ES-I3 (cell line): ENCODE measurements at regions not wholly inside any gene's neighbourhood (a gene's known extent, or its start where the extent isn't known, plus 50 kb on each side); places are given as distances from the start of the nearest gene placed in this dataset.
"Not testable (repeated sequence)": the region's sequence is repeated elsewhere in the genome, so short reads cannot be mapped to it uniquely, and the experiment has no call there.

Experiments used
- H3K36me3 ChIP-seq: 2 replicates; pipeline ENCODE4 v1.6.1; 2013; ENCODE audit warnings: mild to moderate bottlenecking, low read length, control low read depth, moderate library complexity; ENCODE audit not compliant: insufficient read depth
- H3K4me1 ChIP-seq: 2 replicates; pipeline ENCODE4 v1.6.1; 2013; ENCODE audit warnings: mild to moderate bottlenecking, control low read depth, low read length; ENCODE audit not compliant: insufficient read depth
- H3K9ac ChIP-seq: 2 replicates; pipeline ENCODE4 v1.6.1; 2013; ENCODE audit warnings: low read depth, mild to moderate bottlenecking, low read length, moderate library complexity
- H3K9me3 ChIP-seq: 2 replicates; pipeline ENCODE4 v1.6.1; 2013; ENCODE audit warnings: mild to moderate bottlenecking, low read length, moderate library complexity; ENCODE audit not compliant: control insufficient read depth, insufficient read depth

- Histone ChIP-seq H3K4me1 (peaks cover 6% of the 10 kb centered on the region; the same call in 1 of the 2 replicates), H3K36me3 (no peaks in the 10 kb centered on the region), H3K9ac (no peak overlapping the region), H3K9me3 (no peaks in the 10 kb centered on the region)
These were observed 107.6 kb upstream of the SMURF2 start for GRCh38 chr17:64769712-64770111.

- no peaks in the 10 kb centered on the region for H3K9me3 ChIP-seq
- H3K36me3 ChIP-seq: no peaks in the 10 kb centered on the region
- no peak overlapping the region for H3K9ac ChIP-seq
- no peaks in the 10 kb centered on the region; the same call in 1 of the 2 replicates for H3K4me1 ChIP-seq
These were observed 105.3 kb upstream of the SMURF2 start for GRCh38 chr17:64767269-64767997.

- H3K36me3 ChIP-seq: peaks cover 4% of the 10 kb centered on the region; the same call in 1 of the 2 replicates
These were observed 103.2 kb upstream of the SMURF2 start for GRCh38 chr17:64765191-64765889.

GRCh38 chr17:64750891-64751677, 89.0 kb upstream of the SMURF2 start:
- H3K36me3 ChIP-seq: no peaks in the 10 kb centered on the region; the same call in none of the 2 replicates
- no peak overlapping the region for H3K9ac ChIP-seq
- H3K9me3 ChIP-seq: no peaks in the 10 kb centered on the region
- no peaks in the 10 kb centered on the region for H3K4me1 ChIP-seq

More at GRCh38 chr17:64765191-64765889, 103.2 kb upstream of the SMURF2 start:
- no peaks in the 10 kb centered on the region; the same call in 1 of the 2 replicates for H3K4me1 ChIP-seq
- no peaks in the 10 kb centered on the region for H3K9me3 ChIP-seq
- H3K9ac ChIP-seq: no peak overlapping the region

- Histone ChIP-seq H3K4me1 (no peaks in the 10 kb centered on the region), H3K9ac (no peak overlapping the region), H3K9me3 (no peaks in the 10 kb centered on the region), H3K36me3 (no peaks in the 10 kb centered on the region; the same call in none of the 2 replicates)
These were observed 88.4 kb upstream of the SMURF2 start for GRCh38 chr17:64750478-64750877.

- Histone ChIP-seq H3K4me1 (no peaks in the 10 kb centered on the region), H3K9ac (no peak overlapping the region), H3K9me3 (no peaks in the 10 kb centered on the region), H3K36me3 (no peaks in the 10 kb centered on the region; the same call in none of the 2 replicates)
These were observed 87.2 kb upstream of the SMURF2 start for GRCh38 chr17:64749306-64749705.

- Histone ChIP-seq H3K9me3 (no peaks in the 10 kb centered on the region), H3K4me1 (no peaks in the 10 kb centered on the region), H3K9ac (no peak overlapping the region), H3K36me3 (no peaks in the 10 kb centered on the region; the same call in 1 of the 2 replicates)
These were observed 85.9 kb upstream of the SMURF2 start for GRCh38 chr17:64747938-64748540.

GRCh38 chr17:64742326-64742725, 80.2 kb upstream of the SMURF2 start:
- no peaks in the 10 kb centered on the region for H3K36me3 ChIP-seq
- no peak overlapping the region for H3K9ac ChIP-seq
- H3K9me3 ChIP-seq: no peaks in the 10 kb centered on the region
- peaks cover 17% of the 10 kb centered on the region for H3K4me1 ChIP-seq

GRCh38 chr17:64741916-64742315, 79.8 kb upstream of the SMURF2 start:
- H3K36me3 ChIP-seq, H3K9ac ChIP-seq, H3K9me3 ChIP-seq: not testable (repeated sequence)
- H3K4me1 ChIP-seq: peaks cover 17% of the 10 kb centered on the region

- Histone ChIP-seq H3K36me3 (no peaks in the 10 kb centered on the region), H3K4me1 (peaks cover 17% of the 10 kb centered on the region), H3K9ac (no peak overlapping the region), H3K9me3 (no peaks in the 10 kb centered on the region)
These were observed 79.0 kb upstream of the SMURF2 start for GRCh38 chr17:64741038-64741641.

GRCh38 chr17:64739316-64740058, 77.4 kb upstream of the SMURF2 start:
- Histone ChIP-seq H3K4me1 (peaks cover 17% of the 10 kb centered on the region), H3K9me3 (no peaks in the 10 kb centered on the region), H3K9ac (no peak overlapping the region), H3K36me3 (no peaks in the 10 kb centered on the region)

GRCh38 chr17:64736804-64737492, 74.8 kb upstream of the SMURF2 start:
- no peaks in the 10 kb centered on the region for H3K36me3 ChIP-seq
- H3K4me1 ChIP-seq: peaks cover 11% of the 10 kb centered on the region
- H3K9ac ChIP-seq: no peak overlapping the region

More at GRCh38 chr17:64736804-64737492, 74.8 kb upstream of the SMURF2 start:
- H3K9me3 ChIP-seq: no peaks in the 10 kb centered on the region
